Epithelial cell of proximal tubule (primary cell): ENCODE measurements at regions not wholly inside any gene's neighbourhood (a gene's known extent, or its start where the extent isn't known, plus 50 kb on each side); places are given as distances from the start of the nearest gene placed in this dataset.

ENCODE experiments used
- DNase-seq: peaks from one replicate; pipeline ENCODE4 v3.0.0-alpha.2; 2011; ENCODE audit warnings: low read depth
- H3K4me3 ChIP-seq: 2 replicates; pipeline ENCODE4 v1.5.1; 2011; ENCODE audit warnings: low read depth, mild to moderate bottlenecking, low read length
- CTCF ChIP-seq: conservative IDR thresholded peaks from 2 replicates; pipeline ENCODE4 v1.5.1; 2012; ENCODE audit warnings: low read depth, mild to moderate bottlenecking, low read length

DNA sequence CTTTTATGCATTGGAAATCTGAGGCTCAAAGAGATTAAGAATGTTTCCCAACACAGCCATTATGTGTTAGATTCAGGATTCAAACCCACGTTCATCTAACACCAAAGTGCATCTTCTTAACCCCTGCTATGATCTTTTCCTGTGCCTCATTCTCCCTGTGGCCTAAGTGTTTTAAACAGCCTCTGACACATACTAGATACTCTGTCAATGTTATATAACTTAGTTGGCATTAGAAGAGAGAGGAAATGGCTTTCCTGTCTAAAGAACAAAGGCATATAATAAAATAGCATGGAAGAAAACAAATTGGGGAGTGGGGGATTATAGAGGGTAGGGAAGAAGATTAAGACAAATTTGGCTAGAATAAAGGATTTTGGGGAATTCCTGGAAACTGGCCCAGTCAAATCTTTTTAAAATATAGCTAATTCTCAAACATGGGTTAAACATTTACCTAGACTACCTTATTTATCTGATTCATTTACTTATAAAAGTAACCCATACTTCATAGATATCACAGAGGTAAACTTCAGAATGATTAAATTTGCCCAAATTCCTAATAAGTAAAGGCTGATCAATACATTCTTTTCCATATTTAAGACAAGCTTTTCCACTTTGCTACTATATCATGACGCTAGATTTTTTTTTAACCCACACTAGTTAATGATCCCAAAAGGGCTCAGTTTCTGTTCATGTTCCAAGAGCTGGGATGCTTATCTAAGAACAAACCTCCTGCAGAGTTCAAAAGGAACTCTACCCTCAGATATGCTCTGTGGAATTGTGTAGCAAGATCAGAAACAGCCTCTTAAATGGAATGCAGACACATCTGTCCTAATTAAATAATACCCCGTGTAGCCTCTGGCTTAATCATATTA is 122.9 kb upstream of the PTPRG start:
- peak; percentile 16 for DNase-seq

GRCh38 chr3:61439122-61439458 is 122.3 kb upstream of the PTPRG start:
- DNase-seq: no peak
- H3K4me3 ChIP-seq: no peak overlapping the region
- TF ChIP-seq CTCF: no peak

More for the DNA sequence above, 122.9 kb upstream of the PTPRG start:
- TF ChIP-seq CTCF: no peak
- no peak overlapping the region for H3K4me3 ChIP-seq

DNA sequence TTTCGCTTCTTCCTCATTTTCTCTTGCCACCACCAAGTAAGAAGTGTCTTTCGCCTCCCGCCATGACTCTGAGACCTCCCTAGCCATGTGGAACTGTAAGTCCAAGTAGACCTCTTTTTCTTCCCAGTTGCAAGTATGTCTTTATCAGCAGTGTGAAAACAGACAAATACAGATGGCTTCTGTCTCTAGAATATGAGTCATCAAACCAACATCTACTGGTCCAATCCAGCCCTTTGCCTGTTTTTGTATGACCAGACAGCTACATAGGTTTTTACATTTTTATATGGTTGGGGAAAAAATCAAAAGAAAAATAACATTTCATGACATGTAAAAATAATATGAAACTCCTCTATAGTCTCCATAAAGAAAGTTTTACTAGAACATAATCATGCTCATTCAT is 118.7 kb upstream of the PTPRG start:
- H3K4me3 ChIP-seq: no peak overlapping the region
- TF ChIP-seq CTCF: no peak
- no peak for DNase-seq

DNA sequence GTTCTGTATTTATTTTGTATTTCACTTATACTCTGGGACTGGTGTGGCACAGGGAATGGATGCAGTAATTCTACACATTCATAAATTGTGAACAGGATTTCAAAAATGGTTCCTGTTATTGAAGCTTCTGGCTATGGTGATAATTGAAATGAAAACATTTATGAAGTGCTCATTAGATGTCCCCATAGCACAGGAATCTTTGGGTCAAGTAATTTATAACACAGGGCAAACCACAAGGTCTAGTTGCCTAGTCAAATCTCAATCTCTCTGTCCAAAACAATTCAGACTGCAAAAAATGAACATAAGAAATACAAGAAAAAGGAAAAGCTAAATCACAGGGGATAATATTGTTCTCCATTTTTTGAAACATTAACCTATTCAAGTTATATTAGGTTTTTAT is 117.5 kb upstream of the PTPRG start:
- H3K4me3 ChIP-seq: no peak overlapping the region
- no peak for DNase-seq
- no peak for TF ChIP-seq CTCF

- TF ChIP-seq CTCF: no peak
- no peak overlapping the region for H3K4me3 ChIP-seq
- no peak for DNase-seq
These were observed 116.6 kb upstream of the PTPRG start for GRCh38 chr3:61444782-61445181.

DNA sequence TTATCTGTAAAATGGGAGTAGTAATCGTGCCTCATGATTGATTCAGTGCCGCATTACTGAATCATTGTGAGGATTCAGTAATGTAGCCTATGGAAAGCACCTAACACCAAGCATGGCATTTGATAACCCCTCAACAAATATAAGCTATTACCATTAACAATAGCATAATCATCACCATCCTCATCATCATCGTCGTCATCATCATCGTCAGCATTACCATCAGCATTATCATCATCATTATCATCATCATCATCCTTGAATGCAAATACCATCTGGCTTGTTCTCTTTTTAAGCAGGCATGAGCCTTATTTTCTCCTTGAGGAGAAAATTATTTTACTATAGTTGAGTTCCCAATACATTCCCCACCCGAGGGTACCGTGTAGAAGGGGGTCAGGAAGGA is 115.4 kb upstream of the PTPRG start:
- no peak for DNase-seq
- no peak for TF ChIP-seq CTCF
- no peak overlapping the region for H3K4me3 ChIP-seq

DNA sequence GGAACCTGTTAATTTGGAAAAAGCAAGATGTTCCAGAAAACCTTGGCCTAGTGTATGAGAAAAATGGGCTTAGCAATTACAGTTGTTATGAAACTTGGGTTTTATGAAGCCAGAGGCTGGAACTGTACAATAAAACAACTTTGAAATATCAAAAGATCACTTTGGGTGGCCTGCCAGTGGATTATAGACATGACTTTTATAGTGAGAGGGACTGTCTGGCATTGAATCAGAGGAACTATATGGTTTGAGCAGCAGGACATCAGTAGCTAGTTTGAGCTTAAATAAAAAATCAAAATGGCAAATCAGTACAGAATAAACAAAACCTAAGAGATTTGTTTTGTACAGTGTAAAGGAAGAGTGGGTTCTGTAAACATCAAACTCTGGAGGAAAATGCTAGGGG is 115.0 kb upstream of the PTPRG start:
- no peak for TF ChIP-seq CTCF
- H3K4me3 ChIP-seq: no peak overlapping the region
- no peak for DNase-seq
